PC-9 (cell line): ENCODE measurements at regions not wholly inside any gene's neighbourhood (a gene's known extent, or its start where the extent isn't known, plus 50 kb on each side); places are given as distances from the start of the nearest gene placed in this dataset.
"Not testable (repeated sequence)": the region's sequence is repeated elsewhere in the genome, so short reads cannot be mapped to it uniquely, and the experiment has no call there.

Experiments
- CTCF ChIP-seq: fragments of 200-600 bp; sonication (generic); conservative IDR thresholded peaks from 2 replicates; pipeline ENCODE4 v1.6.1; 2017; ENCODE audit warnings: mixed run types, antibody characterized with exemption, mild to moderate bottlenecking, moderate library complexity
- EZH2 ChIP-seq: fragments of 200-600 bp; sonication (generic); IDR thresholded peaks from 2 replicates; pipeline ENCODE4 v1.8.0; 2017; ENCODE audit warnings: antibody characterized with exemption, low read depth

GRCh38 chr2:89294335-89294734, 602.9 kb downstream of the RPIA start:
- not testable (repeated sequence) for TF ChIP-seq CTCF, EZH2
